ENCODE measurements at regions not wholly inside any gene's neighbourhood (a gene's known extent, or its start where the extent isn't known, plus 50 kb on each side); places are given as distances from the start of the nearest gene placed in this dataset.

- no peak for DNase-seq
These were observed 153.1 kb upstream of the STT3B start for GRCh38 chr3:31379598-31379997.

GRCh38 chr3:31382856-31383255, 149.9 kb upstream of the STT3B start:
- no peak for DNase-seq

GRCh38 chr3:31384117-31384516, 148.6 kb upstream of the STT3B start:
- no peak for DNase-seq

- DNase-seq = no peak
These were observed 142.8 kb upstream of the STT3B start for GRCh38 chr3:31389939-31390338.

GRCh38 chr3:31390466-31390865, 142.3 kb upstream of the STT3B start:
- peak; percentile 41 for DNase-seq

- DNase-seq = no peak
These were observed 141.6 kb upstream of the STT3B start for GRCh38 chr3:31391150-31391549.

- no peak for DNase-seq
These were observed 140.2 kb upstream of the STT3B start for GRCh38 chr3:31392568-31392967.

GRCh38 chr3:31399271-31399670, 133.5 kb upstream of the STT3B start:
- no peak for DNase-seq

- DNase-seq = no peak
These were observed 130.6 kb upstream of the STT3B start for GRCh38 chr3:31402117-31402516.

GRCh38 chr3:31403197-31403596, 129.5 kb upstream of the STT3B start:
- DNase-seq = no peak

- no peak for DNase-seq
These were observed 127.9 kb upstream of the STT3B start for GRCh38 chr3:31404871-31405270.

- no peak for DNase-seq
These were observed 127.2 kb upstream of the STT3B start for GRCh38 chr3:31405515-31405914.

- no peak for DNase-seq
These were observed 125.8 kb upstream of the STT3B start for GRCh38 chr3:31406896-31407295.

- DNase-seq = no peak
These were observed 125.1 kb upstream of the STT3B start for GRCh38 chr3:31407665-31408064.

- no peak for DNase-seq
These were observed 124.0 kb upstream of the STT3B start for GRCh38 chr3:31408720-31409119.

- DNase-seq = no peak
These were observed 123.3 kb upstream of the STT3B start for GRCh38 chr3:31409389-31409788.

- DNase-seq = no peak
These were observed 122.9 kb upstream of the STT3B start for GRCh38 chr3:31409866-31410265.

GRCh38 chr3:31410411-31410810, 122.3 kb upstream of the STT3B start:
- no peak for DNase-seq

- DNase-seq = no peak
These were observed 119.9 kb upstream of the STT3B start for GRCh38 chr3:31412832-31413231.

GRCh38 chr3:31413515-31413914, 119.2 kb upstream of the STT3B start:
- no peak for DNase-seq

- DNase-seq = no peak
These were observed 115.7 kb upstream of the STT3B start for GRCh38 chr3:31416980-31417379.

GRCh38 chr3:31417486-31417885, 115.2 kb upstream of the STT3B start:
- DNase-seq = no peak

GRCh38 chr3:31420311-31420710, 112.4 kb upstream of the STT3B start:
- DNase-seq = no peak

GRCh38 chr3:31421314-31422048, 111.2 kb upstream of the STT3B start:
- DNase-seq = no peak

Measured in muscle of arm (tissue), 1 donor.